HL-60 (cell line): ENCODE measurements at regions not wholly inside any gene's neighbourhood (a gene's known extent, or its start where the extent isn't known, plus 50 kb on each side); places are given as distances from the start of the nearest gene placed in this dataset.

Source experiments
- DNase-seq, 2 experiments: peaks; one replicate each; pipeline ENCODE4 v3.0.0-alpha.2; 2010 to 2020; ENCODE audit warnings: low read depth in 1 of 2, low spot score in 1 of 2
- H3K27ac ChIP-seq: fragments of 250-450 bp; sonication (Bioruptor Pico); replicated peaks from 2 replicates; pipeline ENCODE4 v1.5.1; 2020; ENCODE audit warnings: mild to moderate bottlenecking, moderate library complexity
- H3K27me3 ChIP-seq: fragments of 250-450 bp; sonication (Bioruptor Pico); 2 replicates; pipeline ENCODE4 v1.5.1; 2021; ENCODE audit warnings: mild to moderate bottlenecking, moderate library complexity; ENCODE audit not compliant: insufficient read depth, poor library complexity, severe bottlenecking
- H3K4me3 ChIP-seq: replicated peaks from 2 replicates; pipeline ENCODE4 v1.5.1; 2011; ENCODE audit warnings: mild to moderate bottlenecking, control low read depth, low read length; ENCODE audit not compliant: insufficient read depth
- CTCF ChIP-seq: IDR thresholded peaks from one replicate; pipeline ENCODE4 v1.5.1; 2011; ENCODE audit warnings: low read length, control low read depth, inconsistent platforms; ENCODE audit not compliant: insufficient read depth
- GABPA ChIP-seq: IDR thresholded peaks from 2 replicates; pipeline ENCODE4 v1.6.1; 2012; ENCODE audit warnings: low read depth
- POLR2AphosphoS5 ChIP-seq: IDR thresholded peaks from 2 replicates; pipeline ENCODE4 v1.6.1; 2012; ENCODE audit warnings: low read depth
- REST ChIP-seq: IDR thresholded peaks from 2 replicates; pipeline ENCODE4 v1.6.1; 2012; ENCODE audit warnings: low read depth; ENCODE audit not compliant: insufficient replicate concordance
- SPI1 ChIP-seq: IDR thresholded peaks from 2 replicates; pipeline ENCODE4 v1.6.1; 2012; ENCODE audit warnings: low read depth, mild to moderate bottlenecking, borderline replicate concordance

GRCh38 chr14:104252256-104253215 is 114.1 kb downstream of the KIF26A start:
- H3K27me3 ChIP-seq, result no peaks in the 10 kb centered on the region
- H3K27ac ChIP-seq, result no peak overlapping the region
- H3K4me3 ChIP-seq, result no peak overlapping the region
- TF ChIP-seq POLR2AphosphoS5 (no peak), REST (no peak), CTCF (no peak), GABPA (no peak)
- no peak for DNase-seq

- Histone ChIP-seq H3K27ac (no peak overlapping the region), H3K4me3 (no peak overlapping the region), H3K27me3 (no peaks in the 10 kb centered on the region)
- TF ChIP-seq REST (no peak), POLR2AphosphoS5 (no peak), CTCF (no peak), GABPA (no peak), SPI1 (no peak)
- no peak for DNase-seq
Observed at GRCh38 chr14:104253223-104253822, 114.9 kb downstream of the KIF26A start.

GRCh38 chr14:104253901-104254353 is 115.5 kb downstream of the KIF26A start:
- no peak overlapping the region for H3K27ac ChIP-seq
- H3K27me3 ChIP-seq, result no peaks in the 10 kb centered on the region
- DNase-seq, result no peak
- TF ChIP-seq POLR2AphosphoS5 (no peak), SPI1 (no peak), REST (no peak), GABPA (no peak), CTCF (no peak)
- no peak overlapping the region for H3K4me3 ChIP-seq
